GM12878 (cell line): ENCODE measurements at regions not wholly inside any gene's neighbourhood (a gene's known extent, or its start where the extent isn't known, plus 50 kb on each side); places are given as distances from the start of the nearest gene placed in this dataset.

Source experiments
- ATAC-seq: fragments of 200-7000 bp; cut with Tn5 transposase; 3 replicates; pipeline ENCODE4 v1.9.1; 2020; ENCODE audit warnings: mild to moderate bottlenecking, moderate library complexity
- BruUV-seq: library from RNA; stranded (reverse); fragments of 400-500 nt; replicated peaks from 2 replicates; lab custom pipeline; 2021; lab: Mats Ljungman, UMichigan
- CTCF ChIA-PET: fragments of 300-600 bp; sonication (Branson Sonifier 250); formaldehyde crosslinking; extraction: SDS; loops from one replicate; lab custom pipeline; 2021; ENCODE audit warnings: inconsistent platforms; lab: Yijun Ruan, JAX
- POLR2A ChIA-PET: fragments of 350-600 bp; formaldehyde crosslinking; extraction: SDS; loops from one replicate; lab custom pipeline; 2021; ENCODE audit warnings: inconsistent platforms; lab: Charles Lee
- RAD21 ChIA-PET: fragments of 300-600 bp; sonication (Branson Sonifier 250); formaldehyde crosslinking; loops from one replicate; lab custom pipeline; 2023; ENCODE audit warnings: antibody characterized with exemption; ENCODE audit not compliant: unreplicated experiment; lab: Charles Lee
- SMC1A ChIA-PET: fragments of 300-600 bp; sonication (Branson Sonifier 250); formaldehyde crosslinking; loops from one replicate; lab custom pipeline; 2023; ENCODE audit not compliant: unreplicated experiment, uncharacterized antibody; lab: Charles Lee
- DNase-seq: peaks from one replicate; pipeline ENCODE4 v3.0.0-alpha.2; 2011; ENCODE audit warnings: low read depth, low spot score
- FAIRE-seq: peaks from 3 replicates; lab custom pipeline; 2011; peaks lifted over from hg19 to GRCh38; lab: Jason Lieb, UNC
- H2AFZ ChIP-seq: 2 replicates; pipeline ENCODE4 v1.6.0; 2011; ENCODE audit warnings: low read depth, low read length, control low read depth; ENCODE audit not compliant: control insufficient read depth
- H3K27ac ChIP-seq: 2 replicates; pipeline ENCODE4 v1.5.1; 2011; ENCODE audit warnings: control low read depth; ENCODE audit not compliant: control insufficient read depth, insufficient read depth
- H3K27me3 ChIP-seq, 2 experiments: replicated peaks in 1 of 2; 2 replicates each; pipeline versions ENCODE4 v1.6.0 to v1.6.1; 2011; ENCODE audit warnings: low read length in 1 of 2; ENCODE audit not compliant: control insufficient read depth in 2 of 2, insufficient read depth in 2 of 2
- H3K36me3 ChIP-seq, 2 experiments: 2 replicates each; pipeline ENCODE4 v1.5.1; 2011; ENCODE audit warnings: low read length in 1 of 2; ENCODE audit not compliant: control insufficient read depth in 2 of 2, insufficient read depth in 2 of 2
- H3K4me1 ChIP-seq: 2 replicates; pipeline ENCODE4 v1.6.1; 2011; ENCODE audit warnings: mild to moderate bottlenecking, low read length, moderate library complexity, mixed read lengths; ENCODE audit not compliant: control insufficient read depth, insufficient read depth
- H3K4me2 ChIP-seq: 2 replicates; pipeline ENCODE4 v1.6.0; 2011; ENCODE audit warnings: control low read depth; ENCODE audit not compliant: control insufficient read depth, insufficient read depth
- H3K4me3 ChIP-seq: fragments of 200-600 bp; sonication (generic); 2 replicates; pipeline ENCODE4 v1.5.1; 2016
- H3K79me2 ChIP-seq: 2 replicates; pipeline ENCODE4 v1.6.0; 2011; ENCODE audit warnings: low read length; ENCODE audit not compliant: control insufficient read depth, insufficient read depth
- H3K9ac ChIP-seq: 2 replicates; pipeline ENCODE4 v1.8.0; 2011; ENCODE audit warnings: low read length, control low read depth, mixed read lengths; ENCODE audit not compliant: control insufficient read depth, insufficient read depth
- H3K9me3 ChIP-seq: replicated peaks from 3 replicates; pipeline ENCODE4 v1.5.1; 2011; ENCODE audit warnings: mild to moderate bottlenecking, low read length; ENCODE audit not compliant: control insufficient read depth, insufficient read depth
- H4K20me1 ChIP-seq: 2 replicates; pipeline ENCODE4 v1.6.0; 2011; ENCODE audit not compliant: control insufficient read depth, insufficient read depth
- ATF7 ChIP-seq: fragments of 450-650 bp; IDR thresholded peaks from 2 replicates; pipeline ENCODE4 v1.6.1; 2016; ENCODE audit warnings: low read depth, mild to moderate bottlenecking
- CBX3 ChIP-seq: fragments of 200-600 bp; sonication (generic); IDR thresholded peaks from 2 replicates; pipeline ENCODE4 v1.6.1; 2016; ENCODE audit warnings: low read depth, borderline replicate concordance
- EZH2 ChIP-seq: IDR thresholded peaks from 2 replicates; pipeline ENCODE4 v1.6.1; 2012; ENCODE audit warnings: low read depth, mild to moderate bottlenecking, control low read depth, inconsistent platforms, low read length, borderline replicate concordance; ENCODE audit not compliant: control insufficient read depth
- POU2F2 ChIP-seq: IDR thresholded peaks from 3 replicates; pipeline ENCODE4 v1.6.1; 2011; ENCODE audit warnings: low read depth, mild to moderate bottlenecking, low read length, borderline replicate concordance
- WGBS: methylation state at CpG from one replicate; pipeline ENCODE4 v1.1.6; 2016; ENCODE audit warnings: low lambda C conversion rate; ENCODE audit not compliant: insufficient replicate concordance, insufficient coverage; ENCODE audit errors: missing lambda C conversion rate; 5-methylcytosine and 5-hydroxymethylcytosine counted together
- in situ Hi-C: fragments of 300-500 bp; cut with MboI; formaldehyde crosslinking; loops from 9 replicates; pipeline ENCODE4 v1.14.3; 2018; ENCODE audit warnings: mixed read lengths
- intact Hi-C: fragments of 100-400 bp; cut with micrococcal nuclease; formaldehyde crosslinking; loops from one replicate; pipeline ENCODE4 v1.14.2; 2022; ENCODE audit not compliant: unreplicated experiment
- TF ChIP-seq, protein P1 (sequence below): IDR thresholded peaks from 2 replicates; pipeline ENCODE4 v1.6.1; 2012; ENCODE audit warnings: low read depth, low read length, improper control_type of control experiment
- TF ChIP-seq, protein P2 (sequence below): fragments of 450-650 bp; IDR thresholded peaks from 2 replicates; pipeline ENCODE4 v1.6.1; 2018; ENCODE audit warnings: borderline replicate concordance, mild to moderate bottlenecking; ENCODE audit not compliant: partially characterized antibody

- no TSS peak for BruUV-seq
- in situ Hi-C loops = no loop called here
- ATAC-seq (no peak), FAIRE-seq (no peak), DNase-seq (no peak)
- Histone ChIP-seq H3K27me3 (no peaks in the 10 kb centered on the region), H3K36me3 (no peaks in the 10 kb centered on the region), H3K79me2 (no peaks in the 10 kb centered on the region), H3K4me3 (no peak overlapping the region), H3K9me3 (no peaks in the 10 kb centered on the region), H2AFZ (no peak overlapping the region), H4K20me1 (no peaks in the 10 kb centered on the region), H3K4me2 (no peak overlapping the region), H3K27ac (no peak overlapping the region), H3K4me1 (no peaks in the 10 kb centered on the region), H3K9ac (no peak overlapping the region)
- intact Hi-C loops = no loop called here
- POLR2A ChIA-PET = no interaction called here
- 56% methylated on average over 4 of the region's 4 CpGs for WGBS
- SMC1A ChIA-PET = no interaction called here
- CTCF ChIA-PET = no interaction called here
- RAD21 ChIA-PET = no interaction called here
- 0 out of 2 replicates have a peak, but pooled peaks have one; percentile 34 for TF ChIP-seq ATF7
- TF ChIP-seq, protein P1, sequence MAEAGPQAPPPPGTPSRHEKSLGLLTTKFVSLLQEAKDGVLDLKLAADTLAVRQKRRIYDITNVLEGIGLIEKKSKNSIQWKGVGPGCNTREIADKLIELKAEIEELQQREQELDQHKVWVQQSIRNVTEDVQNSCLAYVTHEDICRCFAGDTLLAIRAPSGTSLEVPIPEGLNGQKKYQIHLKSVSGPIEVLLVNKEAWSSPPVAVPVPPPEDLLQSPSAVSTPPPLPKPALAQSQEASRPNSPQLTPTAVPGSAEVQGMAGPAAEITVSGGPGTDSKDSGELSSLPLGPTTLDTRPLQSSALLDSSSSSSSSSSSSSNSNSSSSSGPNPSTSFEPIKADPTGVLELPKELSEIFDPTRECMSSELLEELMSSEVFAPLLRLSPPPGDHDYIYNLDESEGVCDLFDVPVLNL = no peak
These were observed 793.1 kb downstream of the NXPH1 start for GRCh38 chr7:9226500-9226899.

GRCh38 chr7:9231630-9232121, 798.3 kb downstream of the NXPH1 start:
- Histone ChIP-seq H3K4me1 (no peaks in the 10 kb centered on the region), H3K36me3 (no peaks in the 10 kb centered on the region), H3K4me2 (no peak overlapping the region), H3K27ac (no peak overlapping the region), H3K9me3 (no peaks in the 10 kb centered on the region), H2AFZ (no peak overlapping the region), H3K4me3 (no peak overlapping the region), H3K9ac (no peak overlapping the region), H4K20me1 (no peaks in the 10 kb centered on the region), H3K27me3 (no peaks in the 10 kb centered on the region), H3K79me2 (no peaks in the 10 kb centered on the region)
- in situ Hi-C loops = no loop called here
- WGBS = under 1% methylated on average over 7 of the region's 7 CpGs
- POLR2A ChIA-PET = no interaction called here
- ATAC-seq (no peak), DNase-seq (no peak), FAIRE-seq (no peak)
- intact Hi-C loops = no loop called here
- BruUV-seq = no TSS peak
- RAD21 ChIA-PET = no interaction called here
- SMC1A ChIA-PET = interaction anchor here (0.7 to 1.0 kb wide), 2 partner anchors 11 to 29 kb away, joined by 3 to 4 read pairs; no protein-coding TSS in a partner anchor
- TF ChIP-seq EZH2 (no peak), POU2F2 (no peak), CBX3 (no peak)
- TF ChIP-seq, protein P2, sequence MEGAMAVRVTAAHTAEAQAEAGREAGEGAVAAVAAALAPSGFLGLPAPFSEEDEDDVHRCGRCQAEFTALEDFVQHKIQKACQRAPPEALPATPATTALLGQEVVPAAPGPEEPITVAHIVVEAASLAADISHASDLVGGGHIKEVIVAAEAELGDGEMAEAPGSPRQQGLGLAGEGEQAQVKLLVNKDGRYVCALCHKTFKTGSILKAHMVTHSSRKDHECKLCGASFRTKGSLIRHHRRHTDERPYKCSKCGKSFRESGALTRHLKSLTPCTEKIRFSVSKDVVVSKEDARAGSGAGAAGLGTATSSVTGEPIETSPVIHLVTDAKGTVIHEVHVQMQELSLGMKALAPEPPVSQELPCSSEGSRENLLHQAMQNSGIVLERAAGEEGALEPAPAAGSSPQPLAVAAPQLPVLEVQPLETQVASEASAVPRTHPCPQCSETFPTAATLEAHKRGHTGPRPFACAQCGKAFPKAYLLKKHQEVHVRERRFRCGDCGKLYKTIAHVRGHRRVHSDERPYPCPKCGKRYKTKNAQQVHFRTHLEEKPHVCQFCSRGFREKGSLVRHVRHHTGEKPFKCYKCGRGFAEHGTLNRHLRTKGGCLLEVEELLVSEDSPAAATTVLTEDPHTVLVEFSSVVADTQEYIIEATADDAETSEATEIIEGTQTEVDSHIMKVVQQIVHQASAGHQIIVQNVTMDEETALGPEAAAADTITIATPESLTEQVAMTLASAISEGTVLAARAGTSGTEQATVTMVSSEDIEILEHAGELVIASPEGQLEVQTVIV = no peak
- CTCF ChIA-PET = interaction anchor here (1.3 kb wide), 1 partner anchor 9 kb away, joined by 3 read pairs; no protein-coding TSS in a partner anchor
